GM18507 (cell line): ENCODE measurements at regions not wholly inside any gene's neighbourhood (a gene's known extent, or its start where the extent isn't known, plus 50 kb on each side); places are given as distances from the start of the nearest gene placed in this dataset.

Experiments
- DNase-seq: peaks from one replicate; pipeline ENCODE4 v3.0.0; 2011; ENCODE audit warnings: low read depth; ENCODE audit not compliant: insufficient read length; ENCODE audit errors: extremely low spot score
- FAIRE-seq: peaks from 2 replicates; lab custom pipeline; 2011; peaks lifted over from hg19 to GRCh38; lab: Jason Lieb, UNC

DNA sequence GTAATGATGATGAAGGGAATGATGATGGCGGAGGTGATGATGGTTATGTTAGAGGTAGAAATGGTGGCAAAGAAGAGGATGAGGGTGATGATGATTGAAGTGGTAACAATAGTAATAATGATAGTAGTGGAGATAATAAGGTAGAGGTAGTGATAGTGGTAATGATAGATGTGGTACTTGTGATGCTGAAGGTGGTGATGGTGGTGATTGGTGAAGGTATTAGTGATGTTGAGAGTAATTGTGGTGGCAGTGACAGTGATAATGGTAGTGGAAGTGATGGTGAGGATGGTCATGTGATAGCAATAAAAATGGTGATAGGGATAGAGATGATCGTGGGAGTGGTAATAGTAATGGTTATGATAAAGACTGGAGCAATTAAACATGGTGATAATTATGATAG is 108.8 kb downstream of the EFNB1 start:
- DNase-seq (no peak), FAIRE-seq (no peak)

- no peak for DNase-seq
These were observed 107.8 kb downstream of the EFNB1 start for GRCh38 chrX:68936608-68937007.

DNA sequence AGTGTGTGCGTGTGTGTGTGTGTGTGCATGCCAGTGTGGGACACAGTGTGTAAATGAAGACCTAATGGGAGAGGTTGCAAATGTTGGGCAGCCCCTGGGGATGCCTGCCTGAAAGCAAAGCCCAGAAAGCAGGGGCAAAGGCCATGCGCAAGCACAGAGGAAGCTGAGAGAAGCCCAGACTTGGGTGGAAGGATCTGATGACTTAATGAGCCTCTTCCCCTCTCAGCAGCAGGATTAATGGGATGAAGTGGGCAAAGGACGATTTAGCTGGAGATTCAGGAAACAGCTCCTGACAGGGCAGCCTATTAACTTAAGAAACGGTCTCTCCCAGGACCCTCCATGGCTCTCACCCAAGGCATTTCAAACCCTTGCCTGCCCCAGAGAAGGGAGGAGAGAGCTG is 107.3 kb downstream of the EFNB1 start:
- DNase-seq (no peak), FAIRE-seq (no peak)

More at GRCh38 chrX:68936608-68937007, 107.8 kb downstream of the EFNB1 start:
- FAIRE-seq = no peak

- no peak for DNase-seq
- no peak for FAIRE-seq
These were observed 106.5 kb downstream of the EFNB1 start for GRCh38 chrX:68935362-68935761.

DNA sequence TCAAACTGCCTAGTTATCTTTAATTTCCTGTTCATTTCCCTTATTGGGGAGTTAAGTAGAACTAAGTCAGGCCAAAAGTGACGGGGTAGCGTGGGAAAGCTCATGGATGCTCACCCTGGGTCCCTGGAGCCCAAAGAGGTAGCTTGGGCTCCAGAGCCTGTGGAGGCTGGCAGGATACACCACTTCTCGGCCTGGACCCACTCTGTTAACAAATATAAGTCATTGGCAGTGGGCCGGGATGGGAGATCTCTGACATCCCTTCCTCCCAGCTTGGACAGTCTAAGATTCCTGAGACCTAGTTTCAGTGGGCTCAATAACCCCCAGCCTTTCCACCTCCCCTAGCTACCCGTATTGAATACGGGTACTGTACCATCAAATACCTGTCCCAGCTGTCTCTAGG is 106.1 kb downstream of the EFNB1 start:
- DNase-seq (no peak), FAIRE-seq (no peak)

DNA sequence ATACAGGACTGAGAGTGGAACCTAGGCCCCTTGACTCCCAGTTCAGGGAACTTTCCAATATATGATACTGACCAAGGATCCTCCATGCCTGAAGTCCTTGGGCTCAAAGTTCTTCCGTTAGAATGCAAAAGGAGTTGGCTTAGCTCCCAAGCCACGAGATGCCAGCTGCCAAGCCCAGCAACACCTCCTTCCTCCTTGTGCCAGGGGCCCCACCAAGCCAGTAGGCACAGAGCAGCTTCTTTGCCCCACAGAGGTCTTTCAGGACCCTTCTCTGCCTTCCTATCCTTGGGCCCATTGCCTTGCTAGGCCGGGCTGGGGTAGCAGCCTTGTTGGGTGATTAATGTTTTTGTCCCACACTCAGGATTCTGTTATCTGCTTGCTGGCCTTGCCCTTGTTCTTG is 105.6 kb downstream of the EFNB1 start:
- no peak for DNase-seq
- no peak for FAIRE-seq

- FAIRE-seq = no peak
These were observed 103.8 kb downstream of the EFNB1 start for GRCh38 chrX:68932611-68933010.

DNA sequence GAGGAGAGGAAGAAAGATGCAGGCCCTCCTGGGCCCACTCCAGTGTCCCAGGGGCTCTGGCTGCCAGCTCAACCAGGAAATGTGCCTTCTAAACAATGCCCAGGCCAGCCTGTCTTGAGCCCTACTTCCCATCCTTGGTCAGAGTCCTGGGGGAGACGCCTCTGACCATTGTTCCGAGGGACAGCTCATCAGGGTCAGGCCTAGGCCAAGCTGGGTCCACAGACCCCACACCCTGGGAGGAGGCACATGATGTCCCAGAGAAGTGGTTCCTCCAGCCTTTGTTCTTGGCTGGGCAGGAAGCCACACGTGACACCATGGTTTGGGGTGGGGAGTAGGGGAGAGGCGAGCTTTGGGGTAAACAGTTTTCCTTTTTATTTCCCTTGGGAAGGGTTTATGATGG is 102.5 kb downstream of the EFNB1 start:
- DNase-seq = no peak
- no peak for FAIRE-seq

More at GRCh38 chrX:68932611-68933010, 103.8 kb downstream of the EFNB1 start:
- no peak for DNase-seq

- DNase-seq (no peak), FAIRE-seq (no peak)
These were observed 101.9 kb downstream of the EFNB1 start for GRCh38 chrX:68930542-68931317.

GRCh38 chrX:68929332-68930150 is 100.7 kb downstream of the EFNB1 start:
- no peak for FAIRE-seq
- DNase-seq = no peak

DNA sequence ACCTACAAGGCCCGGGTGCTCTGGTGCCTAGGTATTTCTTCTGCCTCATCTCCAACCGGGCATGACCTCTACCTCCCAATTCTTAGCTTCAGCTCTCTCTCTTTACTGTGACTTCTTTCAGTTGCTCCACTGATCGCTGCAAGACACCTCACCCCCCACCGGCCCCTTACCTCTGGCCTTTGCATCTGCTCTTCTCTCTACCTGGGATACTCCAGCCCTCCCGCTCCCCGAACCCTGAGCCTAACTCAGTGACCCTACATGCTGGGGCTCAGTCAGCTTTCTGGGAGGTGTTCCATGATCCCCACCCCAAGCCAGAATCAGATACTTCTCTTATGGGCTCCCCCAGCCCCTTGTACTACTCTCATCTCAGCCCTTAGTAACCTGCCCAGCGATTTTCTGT is 99.6 kb downstream of the EFNB1 start:
- FAIRE-seq (no peak), DNase-seq (no peak)

DNA sequence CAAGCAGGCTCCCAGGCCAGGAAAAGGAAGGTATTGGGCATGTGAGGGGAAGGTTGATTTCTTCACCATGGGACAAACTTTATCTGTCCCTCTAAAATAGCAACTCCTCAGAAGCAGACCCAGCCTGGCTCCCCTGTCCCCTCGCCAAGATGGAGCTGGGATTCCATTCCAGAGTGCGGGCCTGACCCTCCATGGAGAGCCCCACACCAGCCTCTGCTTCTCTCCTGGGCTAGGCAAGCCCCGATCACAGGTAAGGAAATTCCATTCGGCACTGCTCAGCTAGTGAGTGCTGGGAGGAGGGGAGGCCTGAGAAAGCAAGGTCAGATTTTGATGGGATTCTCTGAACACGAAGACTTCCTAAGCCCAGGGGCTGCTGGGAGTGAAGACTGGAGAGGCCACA is 98.4 kb downstream of the EFNB1 start:
- no peak for DNase-seq
- no peak for FAIRE-seq

GRCh38 chrX:68923147-68923546 is 94.3 kb downstream of the EFNB1 start:
- DNase-seq = no peak
- no peak for FAIRE-seq

DNA sequence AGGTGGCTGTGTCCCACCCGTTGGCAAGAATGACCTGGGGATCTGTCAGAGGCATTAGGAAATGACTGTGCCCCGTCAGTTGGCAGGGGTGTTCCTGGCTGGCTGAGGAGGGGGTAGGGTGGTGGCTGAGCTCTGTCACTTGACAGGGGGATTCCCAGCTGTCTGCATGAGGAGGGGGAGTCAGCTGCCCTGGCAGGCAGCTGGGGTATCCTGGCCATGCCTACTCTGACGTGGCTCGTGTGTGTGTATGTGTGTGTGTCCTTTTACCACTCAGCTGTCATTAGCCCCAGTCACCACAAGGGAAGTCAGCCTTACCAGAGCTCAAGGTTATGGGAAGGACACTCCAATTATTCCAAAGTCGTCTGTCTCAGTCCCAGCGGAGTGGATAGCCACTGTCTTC is 93.2 kb downstream of the EFNB1 start:
- DNase-seq = no peak
- FAIRE-seq = no peak

DNA sequence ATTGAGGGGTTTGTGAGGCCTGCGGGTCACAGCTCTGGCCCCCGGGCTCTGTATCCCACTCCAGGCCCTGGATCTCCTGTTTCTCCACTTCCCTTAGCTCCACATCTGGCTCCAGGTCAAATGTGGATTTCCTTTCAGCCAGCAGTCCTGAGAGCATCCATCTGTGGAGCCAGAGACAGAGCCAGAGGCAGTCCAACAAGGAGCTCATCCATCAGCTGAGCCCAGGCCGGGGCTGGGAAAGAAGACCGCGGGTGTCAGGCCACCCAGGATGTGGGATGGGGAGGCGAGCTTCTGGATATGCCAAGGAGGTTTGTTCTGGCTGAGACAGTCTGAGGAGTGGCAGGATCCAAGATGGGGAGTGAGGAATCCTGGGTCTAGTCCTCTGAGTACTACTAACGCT is 91.7 kb downstream of the EFNB1 start:
- FAIRE-seq = no peak
- no peak for DNase-seq

DNA sequence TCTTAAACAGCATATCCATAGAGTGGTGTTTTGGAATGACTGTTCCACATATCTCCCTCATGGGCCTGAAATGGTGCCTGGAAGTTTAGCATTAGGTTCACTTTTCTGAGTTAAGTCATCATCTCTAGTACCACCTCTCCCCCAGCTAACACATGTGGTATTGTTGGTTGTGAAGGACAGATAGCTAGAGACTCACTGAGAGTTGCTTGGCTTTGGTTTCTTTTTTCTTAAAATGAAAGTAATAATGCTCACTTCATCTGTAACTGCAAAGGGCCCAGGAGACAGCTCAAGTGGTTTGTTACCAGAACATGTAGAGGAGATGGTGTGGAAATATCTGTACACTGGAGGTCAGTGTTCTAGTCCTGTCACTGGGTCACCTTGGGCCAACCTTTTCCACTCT is 90.9 kb downstream of the EFNB1 start:
- FAIRE-seq = peak; percentile 39
- DNase-seq = no peak

DNA sequence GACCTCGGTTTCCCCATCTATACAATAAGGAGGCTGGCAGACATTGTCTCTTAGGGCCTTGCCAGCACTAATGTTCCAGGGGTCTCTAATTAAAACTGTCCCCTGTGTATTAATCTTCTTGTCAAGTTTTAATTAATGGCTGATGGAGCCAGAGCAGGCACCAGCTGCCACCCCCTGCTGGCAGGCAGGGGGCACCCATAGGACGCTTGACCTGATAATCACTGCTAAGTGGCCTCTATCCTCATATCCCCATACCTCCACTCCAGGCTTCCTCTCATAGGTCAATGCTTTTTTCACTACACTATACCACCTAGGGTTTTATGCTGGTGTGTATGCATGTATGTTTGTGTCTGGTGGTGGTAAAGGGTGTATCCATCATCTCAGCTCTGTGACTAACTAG is 89.4 kb downstream of the EFNB1 start:
- peak; percentile 21 for FAIRE-seq
- no peak for DNase-seq

- no peak for FAIRE-seq
- no peak for DNase-seq
These were observed 89.0 kb downstream of the EFNB1 start for GRCh38 chrX:68917799-68918198.

DNA sequence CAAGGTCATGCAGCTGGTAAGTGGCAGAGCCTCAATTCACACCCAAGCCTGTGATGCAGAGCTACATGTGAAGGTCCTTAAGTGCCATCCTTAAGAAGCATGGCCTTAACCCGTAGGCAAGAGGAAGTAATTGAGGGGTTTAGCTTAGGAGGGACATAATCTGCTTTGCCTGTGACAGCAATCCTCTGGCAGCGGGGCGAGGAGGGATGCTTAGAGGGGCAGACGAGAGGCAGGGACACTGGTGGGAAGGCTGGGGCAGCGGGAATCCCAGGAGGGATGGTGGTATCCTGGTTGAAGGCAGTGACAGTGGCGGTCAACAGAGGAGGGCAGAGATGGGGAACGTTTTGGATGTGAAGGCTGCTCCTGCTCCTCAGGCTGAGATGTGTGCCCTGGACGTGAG is 88.1 kb downstream of the EFNB1 start:
- FAIRE-seq = no peak
- DNase-seq = no peak

DNA sequence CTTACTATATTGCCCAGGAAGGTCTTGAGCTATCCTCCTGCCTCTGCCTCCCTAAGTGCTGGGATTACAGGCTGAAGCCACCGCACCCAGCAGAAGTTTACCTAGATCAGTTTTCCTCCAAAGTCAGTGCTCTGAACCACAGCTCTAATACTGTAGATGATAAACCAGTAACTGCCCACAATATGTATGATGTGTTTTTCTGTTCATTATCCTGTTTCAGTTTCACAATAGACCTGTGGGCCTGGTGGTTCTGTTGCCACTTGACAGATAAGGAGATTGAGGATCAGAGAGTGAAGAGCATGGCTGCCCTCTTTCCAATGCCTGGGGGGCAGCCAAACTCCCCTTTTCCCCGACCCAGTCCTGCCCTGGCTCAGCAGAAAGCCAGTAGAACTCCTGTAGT is 87.0 kb downstream of the EFNB1 start:
- FAIRE-seq (peak; percentile 70), DNase-seq (no peak)

- DNase-seq (no peak), FAIRE-seq (no peak)
These were observed 85.7 kb downstream of the EFNB1 start for GRCh38 chrX:68914479-68914946.
